ENCODE measurements at regions not wholly inside any gene's neighbourhood (a gene's known extent, or its start where the extent isn't known, plus 50 kb on each side); places are given as distances from the start of the nearest gene placed in this dataset.
"Not testable (repeated sequence)": the region's sequence is repeated elsewhere in the genome, so short reads cannot be mapped to it uniquely, and the experiment has no call there.

GRCh38 chr13:111437417-111437816, 117.0 kb downstream of the TEX29 start:
- no peak for TF ChIP-seq CTCF (IDR thresholded peaks at IDR 0.05; ENCODE audit: insufficient read depth, low read depth, low read length)
- no peak overlapping the region for H3K4me3 ChIP-seq (ENCODE audit: low read depth, low read length)
- ChIA-PET POLR2A (no interaction called here), CTCF (interaction anchor here (1.7 kb wide), 1 partner anchor 8 kb away, joined by 5 read pairs; no protein-coding TSS in a partner anchor)
- no peaks in the 10 kb centered on the region for H3K27me3 ChIP-seq (ENCODE audit: control insufficient read depth, insufficient read depth, low read length)
- no peak for DNase-seq (ENCODE audit: low read depth)
- H3K36me3 ChIP-seq (ENCODE audit: control insufficient read depth, insufficient read depth, low read length), result no peaks in the 10 kb centered on the region

- H3K36me3 ChIP-seq (ENCODE audit: control insufficient read depth, insufficient read depth, low read length), result no peaks in the 10 kb centered on the region
- no peak for TF ChIP-seq CTCF (IDR thresholded peaks at IDR 0.05; ENCODE audit: insufficient read depth, low read depth, low read length)
- DNase-seq (ENCODE audit: low read depth), result no peak
- POLR2A ChIA-PET, result no interaction called here
- H3K27me3 ChIP-seq (ENCODE audit: control insufficient read depth, insufficient read depth, low read length), result no peaks in the 10 kb centered on the region
- CTCF ChIA-PET, result interaction anchor here (0.6 to 1.7 kb wide), 2 partner anchors 9 to 39 kb away, joined by 3 to 5 read pairs; no protein-coding TSS in a partner anchor
- H3K4me3 ChIP-seq (ENCODE audit: low read depth, low read length), result no peak overlapping the region
These were observed 117.6 kb downstream of the TEX29 start for GRCh38 chr13:111437856-111438547.

- H3K36me3 ChIP-seq (ENCODE audit: control insufficient read depth, insufficient read depth, low read length); H3K27me3 ChIP-seq (ENCODE audit: control insufficient read depth, insufficient read depth, low read length); POLR2A ChIA-PET; DNase-seq (ENCODE audit: low read depth); H3K4me3 ChIP-seq (ENCODE audit: low read depth, low read length): not testable (repeated sequence)
- peak; percentile 18; the same call in 1 of the 2 replicates for TF ChIP-seq CTCF (IDR thresholded peaks at IDR 0.05; ENCODE audit: insufficient read depth, low read depth, low read length)
- CTCF ChIA-PET, result interaction anchor here (0.8 to 1.3 kb wide), 3 partner anchors 96 to 374 kb away, joined by 3 to 4 read pairs (median 3); no protein-coding TSS in a partner anchor
These were observed 120.0 kb downstream of the TEX29 start for GRCh38 chr13:111440492-111440891.

- CTCF ChIA-PET, result interaction anchor here (1.5 kb wide), 1 partner anchor 15 kb away, joined by 6 read pairs; no protein-coding TSS in a partner anchor
- POLR2A ChIA-PET, result no interaction called here
- H3K27me3 ChIP-seq (ENCODE audit: control insufficient read depth, insufficient read depth, low read length), result no peaks in the 10 kb centered on the region
These were observed 123.5 kb downstream of the TEX29 start for GRCh38 chr13:111443981-111444380.

GRCh38 chr13:111448504-111448903, 128.1 kb downstream of the TEX29 start:
- H3K4me3 ChIP-seq (ENCODE audit: low read depth, low read length), result no peak overlapping the region
- ChIA-PET POLR2A (no interaction called here), CTCF (no interaction called here)
- no peaks in the 10 kb centered on the region for H3K27me3 ChIP-seq (ENCODE audit: control insufficient read depth, insufficient read depth, low read length)
- no peaks in the 10 kb centered on the region for H3K36me3 ChIP-seq (ENCODE audit: control insufficient read depth, insufficient read depth, low read length)
- no peak for TF ChIP-seq CTCF (IDR thresholded peaks at IDR 0.05; ENCODE audit: insufficient read depth, low read depth, low read length)
- no peak for DNase-seq (ENCODE audit: low read depth)

More at GRCh38 chr13:111443981-111444380, 123.5 kb downstream of the TEX29 start:
- no peak overlapping the region for H3K4me3 ChIP-seq (ENCODE audit: low read depth, low read length)
- DNase-seq (ENCODE audit: low read depth), result no peak
- no peaks in the 10 kb centered on the region for H3K36me3 ChIP-seq (ENCODE audit: control insufficient read depth, insufficient read depth, low read length)
- TF ChIP-seq CTCF (IDR thresholded peaks at IDR 0.05; ENCODE audit: insufficient read depth, low read depth, low read length), result no peak
